SH-SY5Y (cell line): ENCODE measurements at regions not wholly inside any gene's neighbourhood (a gene's known extent, or its start where the extent isn't known, plus 50 kb on each side); places are given as distances from the start of the nearest gene placed in this dataset.

Experiments
- GATA2 ChIP-seq: IDR thresholded peaks from 2 replicates; pipeline ENCODE4 v1.6.1; 2011; ENCODE audit warnings: mild to moderate bottlenecking, low read depth, low read length
- GATA3 ChIP-seq: IDR thresholded peaks from 2 replicates; pipeline ENCODE4 v1.6.1; 2011; ENCODE audit warnings: low read depth, mild to moderate bottlenecking, low read length, moderate library complexity

DNA sequence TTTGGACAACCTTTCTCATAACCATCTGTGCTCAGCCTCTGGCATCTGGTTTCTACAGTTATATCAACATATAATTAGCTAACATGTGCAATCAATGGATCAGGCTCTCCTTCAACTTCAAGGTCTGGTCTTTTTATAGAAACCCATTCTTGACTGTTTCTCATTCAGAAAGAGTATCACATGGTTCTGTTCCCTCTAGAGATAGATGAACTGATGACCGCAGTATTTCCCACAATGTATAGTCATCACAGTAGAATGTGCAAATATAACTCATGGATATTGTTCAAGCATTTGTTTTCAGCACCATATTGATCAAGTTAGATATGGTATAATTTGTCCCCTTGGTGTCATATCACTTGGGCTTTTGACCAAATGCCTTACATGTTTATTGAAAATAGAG lies 656.2 kb downstream of the FRK start:
- no peak for TF ChIP-seq GATA3
- no peak for TF ChIP-seq GATA2

- no peak for TF ChIP-seq GATA2
- no peak for TF ChIP-seq GATA3
Observed at GRCh38 chr6:115398607-115399006, 662.1 kb downstream of the FRK start.

GRCh38 chr6:115396112-115396906 lies 664.4 kb downstream of the FRK start:
- no peak for TF ChIP-seq GATA2
- TF ChIP-seq GATA3, result no peak

DNA sequence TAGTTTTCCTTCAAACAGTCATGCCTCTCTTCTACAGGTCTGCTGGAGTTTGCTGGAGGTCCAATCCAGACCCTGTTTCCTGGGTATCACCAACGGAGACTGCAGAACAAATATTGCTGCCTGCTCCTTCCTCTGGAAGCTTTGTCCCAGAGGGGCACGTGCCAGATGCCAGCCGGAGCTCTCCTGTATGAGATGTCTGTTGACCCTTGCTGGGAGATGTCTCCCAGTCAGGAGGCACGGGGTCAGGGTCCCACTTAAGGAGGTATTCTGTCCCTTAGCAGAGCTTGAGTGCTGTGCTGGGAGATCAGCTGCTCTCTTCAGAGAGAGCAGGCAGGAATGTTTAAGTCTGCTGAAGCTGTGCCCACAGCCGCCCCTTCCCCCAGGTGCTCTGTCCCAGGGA lies 666.9 kb downstream of the FRK start:
- TF ChIP-seq GATA2 (no peak), GATA3 (no peak)

- no peak for TF ChIP-seq GATA2
- TF ChIP-seq GATA3, result no peak
Observed at GRCh38 chr6:115370202-115370601, 690.5 kb downstream of the FRK start.

DNA sequence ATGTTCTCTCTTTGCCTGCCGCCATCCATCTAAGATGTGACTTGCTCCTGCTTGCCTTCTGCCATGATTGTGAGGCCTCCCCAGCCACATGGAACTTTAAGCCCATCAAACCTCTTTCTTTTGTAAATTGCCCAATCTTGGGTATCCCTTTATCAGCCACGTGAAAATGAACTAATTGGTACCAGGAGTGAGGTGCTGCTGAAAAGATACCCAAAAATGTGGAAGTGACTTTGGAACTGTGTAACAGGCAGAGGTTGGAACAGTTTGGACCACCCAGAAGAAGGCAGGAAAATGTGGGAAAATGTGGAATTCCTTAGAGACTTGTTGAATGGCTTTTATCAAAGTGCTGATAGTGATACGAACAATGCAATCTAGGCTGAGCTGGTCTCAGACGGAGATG lies 694.9 kb downstream of the FRK start:
- no peak for TF ChIP-seq GATA2
- no peak for TF ChIP-seq GATA3

DNA sequence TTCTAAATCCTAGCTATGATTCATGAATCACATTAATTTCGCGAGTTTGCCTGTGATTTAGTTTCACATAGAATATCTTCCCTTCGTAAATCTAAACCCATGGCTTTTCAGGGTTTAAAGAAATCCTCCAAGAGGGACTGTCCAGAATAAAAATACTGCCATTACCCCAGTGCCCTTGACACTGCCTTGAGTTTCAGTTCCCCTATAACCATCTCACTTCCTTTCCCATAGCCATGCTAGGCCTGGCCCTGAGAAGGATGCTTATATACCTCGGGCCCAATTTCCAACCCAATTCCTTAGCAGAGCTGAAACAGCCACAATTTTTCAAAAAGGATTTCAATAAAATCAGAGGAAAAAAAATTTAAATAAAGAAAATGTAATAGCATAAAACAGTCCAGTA lies 697.3 kb downstream of the FRK start:
- TF ChIP-seq GATA3 (no peak), GATA2 (no peak)

DNA sequence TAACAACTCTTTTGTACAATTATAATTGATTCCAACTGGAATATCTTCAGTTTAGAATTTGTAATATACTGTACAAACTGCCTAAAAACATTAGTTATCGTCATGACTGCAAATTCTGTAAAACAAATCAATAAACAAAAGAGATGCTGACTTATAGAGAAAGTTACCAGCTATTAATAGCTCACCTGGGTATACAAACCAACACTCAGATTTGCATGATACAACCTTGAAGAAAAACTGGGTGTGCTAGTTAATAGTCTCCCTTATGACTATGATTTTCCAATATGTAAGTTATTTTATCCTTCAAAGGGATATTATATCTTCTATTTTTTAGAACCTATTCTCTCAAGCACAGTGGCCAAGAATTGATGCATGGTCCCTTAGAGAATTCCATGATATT lies 698.5 kb downstream of the FRK start:
- TF ChIP-seq GATA3, result no peak
- TF ChIP-seq GATA2, result no peak

GRCh38 chr6:115360602-115361325 lies 699.9 kb downstream of the FRK start:
- TF ChIP-seq GATA2 (no peak), GATA3 (no peak)

DNA sequence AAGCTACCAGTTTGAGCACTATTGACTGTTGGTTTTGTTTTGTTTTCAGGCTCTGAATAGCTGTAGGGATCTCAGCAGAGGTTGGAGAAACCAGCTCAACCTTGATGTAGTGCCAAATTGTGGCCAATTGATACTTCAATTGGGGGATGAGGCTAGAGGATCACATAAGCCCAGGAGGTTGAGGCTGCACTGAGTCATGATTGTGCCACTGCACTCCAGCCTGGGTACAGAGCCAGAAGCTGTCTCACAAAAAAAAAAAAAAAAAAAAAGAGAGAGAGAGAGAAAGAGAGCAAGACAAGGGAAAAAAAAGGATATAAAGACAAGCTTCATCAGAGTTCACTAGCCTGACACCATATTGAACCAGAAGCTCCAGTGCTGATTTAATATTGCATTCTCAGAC lies 702.1 kb downstream of the FRK start:
- TF ChIP-seq GATA2 (no peak), GATA3 (no peak)

GRCh38 chr6:115356371-115356770 lies 704.3 kb downstream of the FRK start:
- no peak for TF ChIP-seq GATA2
- no peak for TF ChIP-seq GATA3

DNA sequence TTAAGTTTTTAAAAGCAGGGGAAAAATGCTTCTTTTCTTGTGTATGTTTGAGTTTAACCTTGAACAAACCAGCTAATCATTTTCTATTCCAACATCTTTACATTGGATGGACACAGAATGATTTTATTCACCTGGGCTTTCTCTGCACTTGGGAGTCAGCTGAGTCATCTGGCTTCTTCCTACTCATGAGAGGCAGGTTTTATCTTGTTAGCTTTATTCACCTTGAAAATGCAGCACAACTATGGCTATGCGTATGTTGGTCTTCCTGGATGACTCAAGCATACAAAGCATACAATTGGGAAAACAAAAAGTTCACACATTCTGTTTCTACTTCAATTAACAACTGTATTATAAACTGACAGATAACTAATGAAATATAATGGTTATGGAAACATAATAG lies 737.7 kb downstream of the FRK start:
- TF ChIP-seq GATA2, result no peak
- TF ChIP-seq GATA3, result no peak

- TF ChIP-seq GATA3 (no peak), GATA2 (no peak)
Observed at GRCh38 chr6:115319823-115320222, 740.9 kb downstream of the FRK start.

DNA sequence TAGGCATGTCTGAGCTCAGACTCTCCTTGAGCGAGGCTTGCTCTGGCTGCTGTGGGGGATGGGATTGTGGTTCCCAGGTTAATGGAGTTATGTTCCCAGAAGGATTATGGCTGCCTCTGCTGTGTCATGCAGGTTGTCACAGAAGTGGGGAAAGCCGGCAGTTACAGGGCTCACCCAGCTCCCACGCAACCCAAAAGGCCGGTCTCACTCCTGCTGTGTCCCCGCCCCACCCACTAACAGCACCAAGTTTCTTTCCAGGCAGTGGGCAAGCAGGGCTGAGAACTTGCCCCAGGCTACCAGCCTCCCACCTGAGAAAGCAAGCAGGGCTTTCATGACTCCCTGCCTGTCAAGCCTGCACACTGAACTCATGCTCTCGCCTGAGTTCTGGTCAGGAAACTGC lies 750.5 kb downstream of the FRK start:
- TF ChIP-seq GATA3, result no peak
- TF ChIP-seq GATA2, result no peak

GRCh38 chr6:115302731-115303130 lies 758.0 kb downstream of the FRK start:
- no peak for TF ChIP-seq GATA3
